ENCODE measurements at regions not wholly inside any gene's neighbourhood (a gene's known extent, or its start where the extent isn't known, plus 50 kb on each side); places are given as distances from the start of the nearest gene placed in this dataset.

DNA sequence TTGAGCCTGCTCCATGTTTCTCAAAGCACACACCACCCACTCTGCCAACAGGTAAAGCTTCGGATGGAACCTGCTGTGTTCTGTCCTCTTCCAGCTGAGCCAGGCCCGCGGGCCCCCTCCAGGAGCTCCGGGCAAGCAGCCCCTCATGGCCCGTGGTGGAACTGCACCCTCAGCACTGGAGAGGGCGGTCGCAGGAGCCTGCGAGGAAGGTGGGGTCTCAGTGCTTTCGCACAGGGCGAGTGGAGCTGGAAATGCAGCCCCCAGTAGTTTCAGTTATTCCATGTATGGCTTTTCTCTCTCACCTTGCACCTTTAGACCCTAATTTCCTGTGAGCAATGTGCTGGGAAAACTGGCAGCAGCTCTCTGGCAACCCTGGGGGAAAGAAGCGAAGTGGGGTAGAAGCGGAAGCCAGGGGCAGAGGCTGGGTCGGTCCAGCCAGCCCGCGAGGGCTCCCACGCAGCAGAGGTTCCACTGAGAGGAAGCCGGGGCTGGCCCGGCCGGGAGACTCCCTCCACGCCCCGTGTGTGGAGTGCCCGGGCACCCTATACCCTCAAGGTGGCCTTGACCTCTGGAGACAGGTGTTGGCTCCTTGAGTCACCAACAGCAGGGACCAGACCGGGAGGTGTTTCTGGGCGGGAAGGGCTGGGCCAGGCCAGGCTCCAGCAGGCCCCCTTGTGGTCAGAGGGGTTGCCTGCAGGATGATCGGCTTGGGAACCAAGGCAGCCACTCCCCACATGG is 119.9 kb upstream of the TMEM45B start:
- no peaks in the 10 kb centered on the region for H3K4me1 Mint-ChIP-seq (ENCODE audit: low read depth, unreplicated experiment)
- H3K27me3 Mint-ChIP-seq (ENCODE audit: unreplicated experiment): peaks cover 11% of the 10 kb centered on the region
- no peaks in the 10 kb centered on the region for H3K36me3 Mint-ChIP-seq (ENCODE audit: unreplicated experiment)
- TF ChIP-seq, protein P1, sequence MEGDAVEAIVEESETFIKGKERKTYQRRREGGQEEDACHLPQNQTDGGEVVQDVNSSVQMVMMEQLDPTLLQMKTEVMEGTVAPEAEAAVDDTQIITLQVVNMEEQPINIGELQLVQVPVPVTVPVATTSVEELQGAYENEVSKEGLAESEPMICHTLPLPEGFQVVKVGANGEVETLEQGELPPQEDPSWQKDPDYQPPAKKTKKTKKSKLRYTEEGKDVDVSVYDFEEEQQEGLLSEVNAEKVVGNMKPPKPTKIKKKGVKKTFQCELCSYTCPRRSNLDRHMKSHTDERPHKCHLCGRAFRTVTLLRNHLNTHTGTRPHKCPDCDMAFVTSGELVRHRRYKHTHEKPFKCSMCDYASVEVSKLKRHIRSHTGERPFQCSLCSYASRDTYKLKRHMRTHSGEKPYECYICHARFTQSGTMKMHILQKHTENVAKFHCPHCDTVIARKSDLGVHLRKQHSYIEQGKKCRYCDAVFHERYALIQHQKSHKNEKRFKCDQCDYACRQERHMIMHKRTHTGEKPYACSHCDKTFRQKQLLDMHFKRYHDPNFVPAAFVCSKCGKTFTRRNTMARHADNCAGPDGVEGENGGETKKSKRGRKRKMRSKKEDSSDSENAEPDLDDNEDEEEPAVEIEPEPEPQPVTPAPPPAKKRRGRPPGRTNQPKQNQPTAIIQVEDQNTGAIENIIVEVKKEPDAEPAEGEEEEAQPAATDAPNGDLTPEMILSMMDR (IDR thresholded peaks at IDR 0.05; ENCODE audit: partially characterized antibody, unreplicated experiment): peak; percentile 83
- H3K27ac Mint-ChIP-seq (ENCODE audit: unreplicated experiment): no peak overlapping the region
- H3K9me3 Mint-ChIP-seq (ENCODE audit: unreplicated experiment): peaks cover 6% of the 10 kb centered on the region
- H3K4me3 Mint-ChIP-seq (ENCODE audit: unreplicated experiment): peak overlapping the region; percentile 59
- peak; percentile 89 for DNase-seq

DNA sequence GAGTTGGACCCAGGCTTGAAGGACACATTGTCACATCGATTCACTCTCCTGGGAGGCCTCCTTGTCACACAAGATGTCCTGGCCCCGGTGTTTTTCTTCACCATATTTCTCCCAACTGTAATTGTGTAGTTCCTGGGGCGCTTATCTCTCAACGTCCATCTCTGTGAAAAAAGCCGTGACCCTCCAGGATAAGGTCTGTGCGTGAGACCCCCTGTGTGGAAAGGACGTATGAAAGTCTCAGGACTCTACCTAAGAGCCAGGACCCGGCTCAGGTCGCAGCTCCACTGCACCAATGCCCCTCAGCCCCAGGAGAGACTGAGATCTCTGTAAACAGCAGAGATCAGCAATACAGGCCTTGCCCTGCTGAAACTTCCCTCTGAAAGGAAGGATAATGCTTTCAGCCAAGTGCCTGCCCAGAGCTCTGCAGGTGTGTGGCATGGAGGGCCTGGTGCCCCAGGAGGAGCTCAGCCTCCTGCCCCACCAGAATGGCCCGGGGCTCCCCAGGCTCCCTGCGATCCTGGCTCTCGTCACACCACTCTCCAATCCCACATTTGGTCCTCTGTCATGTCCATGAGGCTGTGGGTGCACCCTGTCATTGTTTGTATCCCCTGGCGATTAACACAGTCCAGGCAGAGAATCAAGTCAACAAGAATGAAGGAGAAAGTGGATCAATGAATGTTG is 119.2 kb upstream of the TMEM45B start:
- TF ChIP-seq, protein P1 (IDR thresholded peaks at IDR 0.05; ENCODE audit: partially characterized antibody, unreplicated experiment): peak; percentile 10
- Mint-ChIP-seq H3K27me3 (ENCODE audit: unreplicated experiment) (peaks cover 12% of the 10 kb centered on the region), H3K27ac (ENCODE audit: unreplicated experiment) (no peak overlapping the region), H3K4me3 (ENCODE audit: unreplicated experiment) (no peak overlapping the region), H3K36me3 (ENCODE audit: unreplicated experiment) (no peaks in the 10 kb centered on the region), H3K4me1 (ENCODE audit: low read depth, unreplicated experiment) (no peaks in the 10 kb centered on the region), H3K9me3 (ENCODE audit: unreplicated experiment) (peaks cover 6% of the 10 kb centered on the region)
- no peak for DNase-seq

DNA sequence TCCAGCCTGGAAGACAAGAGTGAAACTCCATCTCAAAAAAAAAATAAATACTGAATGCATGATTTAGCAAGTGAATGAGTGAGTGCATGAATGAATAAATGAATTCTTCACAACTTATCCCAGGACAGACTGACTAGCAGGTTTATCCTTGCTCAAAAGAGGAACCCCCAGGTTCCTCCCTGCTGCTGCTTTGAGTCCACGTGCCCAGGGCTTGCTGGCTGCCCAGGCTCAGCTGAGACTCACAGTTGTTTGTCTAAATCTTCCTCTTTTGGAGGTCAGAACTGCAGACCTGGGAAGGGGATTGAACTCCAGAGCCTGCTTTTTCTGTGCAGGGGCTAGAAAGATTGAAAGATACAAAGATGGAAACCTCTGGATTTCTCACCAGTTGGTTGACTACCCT is 117.4 kb upstream of the TMEM45B start:
- no peak overlapping the region for H3K4me3 Mint-ChIP-seq (ENCODE audit: unreplicated experiment)
- H3K4me1 Mint-ChIP-seq (ENCODE audit: low read depth, unreplicated experiment): no peaks in the 10 kb centered on the region
- no peaks in the 10 kb centered on the region for H3K36me3 Mint-ChIP-seq (ENCODE audit: unreplicated experiment)
- DNase-seq: no peak
- H3K9me3 Mint-ChIP-seq (ENCODE audit: unreplicated experiment): peaks cover 11% of the 10 kb centered on the region
- H3K27ac Mint-ChIP-seq (ENCODE audit: unreplicated experiment): no peak overlapping the region
- TF ChIP-seq, protein P1 (IDR thresholded peaks at IDR 0.05; ENCODE audit: partially characterized antibody, unreplicated experiment): no peak
- H3K27me3 Mint-ChIP-seq (ENCODE audit: unreplicated experiment): peaks cover 12% of the 10 kb centered on the region

DNA sequence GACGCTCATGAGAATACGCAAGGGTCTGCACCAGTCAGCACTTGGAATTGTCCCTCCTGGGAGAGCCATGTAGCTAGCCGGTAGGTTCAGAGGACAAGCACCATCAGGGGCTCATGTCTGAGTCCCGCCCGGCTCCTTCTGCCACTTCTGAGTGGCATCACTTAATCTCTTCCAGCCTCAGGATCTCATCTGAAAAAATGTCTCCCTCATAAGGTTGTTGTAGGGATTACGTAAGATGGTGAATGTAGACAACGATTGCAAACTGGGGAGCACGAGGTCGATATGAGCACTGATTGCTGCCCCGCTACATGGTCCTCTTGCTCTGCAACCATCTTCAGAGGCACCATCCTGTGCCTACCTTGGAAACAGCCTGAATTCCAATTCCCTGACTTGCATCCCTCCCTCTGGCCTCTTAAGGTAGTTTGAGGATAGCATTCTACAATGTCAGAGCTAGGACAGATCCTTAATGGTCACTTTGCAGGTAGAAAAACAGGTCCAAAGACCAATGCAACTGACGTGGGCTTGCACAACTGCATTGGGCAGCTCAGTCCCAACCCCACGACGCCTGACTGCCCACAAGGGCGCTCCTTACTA is 115.8 kb upstream of the TMEM45B start:
- DNase-seq: no peak
- H3K4me1 Mint-ChIP-seq (ENCODE audit: low read depth, unreplicated experiment): no peaks in the 10 kb centered on the region
- peaks cover 12% of the 10 kb centered on the region for H3K27me3 Mint-ChIP-seq (ENCODE audit: unreplicated experiment)
- H3K36me3 Mint-ChIP-seq (ENCODE audit: unreplicated experiment): no peaks in the 10 kb centered on the region
- H3K4me3 Mint-ChIP-seq (ENCODE audit: unreplicated experiment): no peak overlapping the region
- H3K9me3 Mint-ChIP-seq (ENCODE audit: unreplicated experiment): peaks cover 12% of the 10 kb centered on the region
- no peak overlapping the region for H3K27ac Mint-ChIP-seq (ENCODE audit: unreplicated experiment)
- TF ChIP-seq, protein P1 (IDR thresholded peaks at IDR 0.05; ENCODE audit: partially characterized antibody, unreplicated experiment): no peak

DNA sequence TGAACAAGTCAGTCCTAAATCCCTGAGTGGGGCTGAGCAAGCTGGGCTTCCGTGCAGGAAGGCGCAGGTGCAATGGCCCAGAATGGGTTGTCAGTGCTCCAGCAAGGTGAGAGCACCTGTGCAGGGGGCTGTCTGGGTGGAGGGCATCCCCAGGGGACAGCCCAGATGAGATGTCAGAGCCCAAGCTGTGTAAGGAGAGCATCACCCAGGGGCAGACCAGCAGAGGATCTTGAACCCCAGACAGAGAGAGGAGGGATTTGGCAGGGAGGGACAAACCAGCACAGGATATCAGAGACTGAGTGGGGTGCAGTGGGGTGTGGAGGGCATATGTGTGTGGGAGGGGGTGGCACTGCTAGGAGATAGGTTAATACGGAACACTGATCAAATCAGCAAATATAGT is 114.9 kb upstream of the TMEM45B start:
- Mint-ChIP-seq H3K9me3 (ENCODE audit: unreplicated experiment) (peaks cover 10% of the 10 kb centered on the region), H3K4me3 (ENCODE audit: unreplicated experiment) (no peak overlapping the region), H3K36me3 (ENCODE audit: unreplicated experiment) (no peaks in the 10 kb centered on the region), H3K27ac (ENCODE audit: unreplicated experiment) (no peak overlapping the region), H3K4me1 (ENCODE audit: low read depth, unreplicated experiment) (no peaks in the 10 kb centered on the region), H3K27me3 (ENCODE audit: unreplicated experiment) (peaks cover 10% of the 10 kb centered on the region)
- TF ChIP-seq, protein P1 (IDR thresholded peaks at IDR 0.05; ENCODE audit: partially characterized antibody, unreplicated experiment): no peak
- DNase-seq: no peak
